Breast epithelium (tissue), 4 donors: ENCODE measurements at regions not wholly inside any gene's neighbourhood (a gene's known extent, or its start where the extent isn't known, plus 50 kb on each side); places are given as distances from the start of the nearest gene placed in this dataset.

Experiments used
- DNase-seq, 2 donors: peaks; one replicate each; pipeline ENCODE4 v3.0.0-alpha.2; 2019; ENCODE audit warnings: low spot score in 2 of 2
- H3K27ac ChIP-seq, 2 donors: fragments of 200-600 bp; sonication (generic) in 1 of 2; one replicate each; pipeline ENCODE4 v1.5.1; 2016 to 2019; ENCODE audit warnings: mild to moderate bottlenecking in 1 of 2
- H3K27me3 ChIP-seq, 2 donors: fragments of 200-600 bp; sonication (generic) in 1 of 2; one replicate each; pipeline versions ENCODE4 v1.5.1 to v1.6.0; 2017 to 2019; ENCODE audit warnings: control low read depth in 1 of 2, mild to moderate bottlenecking in 1 of 2
- H3K36me3 ChIP-seq: fragments of 200-600 bp; one replicate; pipeline ENCODE4 v1.5.1; 2019
- H3K4me1 ChIP-seq, 2 donors: fragments of 200-600 bp; sonication (generic); one replicate each; pipeline ENCODE4 v1.5.1; 2016 to 2019; ENCODE audit warnings: control low read depth in 1 of 2
- H3K4me3 ChIP-seq, 3 donors: fragments of 200-600 bp; sonication (generic); 1 replicate in 2 of 3; 2 replicates in 1 of 3; pipeline ENCODE4 v1.5.1; 2016 to 2019; ENCODE audit warnings: mild to moderate bottlenecking in 3 of 3, moderate library complexity in 2 of 3
- H3K9me3 ChIP-seq, 2 donors: fragments of 200-600 bp; sonication (generic) in 1 of 2; one replicate each; pipeline ENCODE4 v1.5.1; 2016 to 2019; ENCODE audit warnings: control low read depth in 1 of 2
- POLR2A ChIP-seq: fragments of 450-650 bp; IDR thresholded peaks from one replicate; pipeline ENCODE4 v1.6.1; 2016; ENCODE audit warnings: antibody characterized with exemption, mild to moderate bottlenecking, moderate library complexity
- POLR2AphosphoS5 ChIP-seq, 3 donors: sonication (generic); formaldehyde crosslinking; IDR thresholded peaks; one replicate each; pipeline ENCODE4 v1.6.1; 2017; ENCODE audit warnings: antibody characterized with exemption in 3 of 3
- intact Hi-C: fragments of 100-400 bp; cut with DNase I; formaldehyde crosslinking; loops from one replicate; pipeline ENCODE4 v1.15.1; 2023; ENCODE audit warnings: low total_unique reads
- TF ChIP-seq, protein P1 (sequence below), 3 donors: fragments of 450-650 bp; IDR thresholded peaks; one replicate each; pipeline ENCODE4 v1.5.1; 2016 to 2017; ENCODE audit warnings: antibody characterized with exemption in 3 of 3, mild to moderate bottlenecking in 3 of 3, moderate library complexity in 3 of 3

DNA sequence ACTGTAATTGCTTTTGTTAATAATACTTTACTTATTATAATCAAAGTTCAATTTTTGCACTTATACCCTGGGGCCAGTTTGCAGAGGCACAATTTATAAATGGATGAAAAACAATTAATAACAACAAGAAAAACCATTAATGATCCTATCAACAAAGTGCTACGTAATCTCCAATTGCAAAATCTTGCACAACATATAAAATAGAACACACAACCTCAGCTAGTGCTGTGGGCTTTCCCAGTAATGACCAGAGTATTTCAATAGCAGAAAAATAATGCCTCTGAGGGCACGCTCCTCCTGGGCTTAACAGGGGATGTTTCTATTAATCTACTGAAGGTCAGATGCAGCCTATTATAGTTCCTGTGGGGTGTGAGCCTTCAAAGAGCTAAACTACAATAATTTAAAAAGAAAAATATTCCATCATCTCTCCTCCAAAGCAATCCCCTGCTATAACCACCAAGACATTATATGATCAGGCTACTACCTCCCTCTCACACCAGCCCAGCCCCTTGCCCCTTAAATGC, 508.5 kb upstream of the SLIT2 start:
- no peak for DNase-seq
- Histone ChIP-seq H3K27me3 (no peaks in the 10 kb centered on the region), H3K4me1 (no peaks in the 10 kb centered on the region), H3K9me3 (no peaks in the 10 kb centered on the region), H3K36me3 (no peaks in the 10 kb centered on the region), H3K27ac (no peak overlapping the region), H3K4me3 (no peak overlapping the region)
- intact Hi-C loops: no loop called here
- TF ChIP-seq, protein P1, sequence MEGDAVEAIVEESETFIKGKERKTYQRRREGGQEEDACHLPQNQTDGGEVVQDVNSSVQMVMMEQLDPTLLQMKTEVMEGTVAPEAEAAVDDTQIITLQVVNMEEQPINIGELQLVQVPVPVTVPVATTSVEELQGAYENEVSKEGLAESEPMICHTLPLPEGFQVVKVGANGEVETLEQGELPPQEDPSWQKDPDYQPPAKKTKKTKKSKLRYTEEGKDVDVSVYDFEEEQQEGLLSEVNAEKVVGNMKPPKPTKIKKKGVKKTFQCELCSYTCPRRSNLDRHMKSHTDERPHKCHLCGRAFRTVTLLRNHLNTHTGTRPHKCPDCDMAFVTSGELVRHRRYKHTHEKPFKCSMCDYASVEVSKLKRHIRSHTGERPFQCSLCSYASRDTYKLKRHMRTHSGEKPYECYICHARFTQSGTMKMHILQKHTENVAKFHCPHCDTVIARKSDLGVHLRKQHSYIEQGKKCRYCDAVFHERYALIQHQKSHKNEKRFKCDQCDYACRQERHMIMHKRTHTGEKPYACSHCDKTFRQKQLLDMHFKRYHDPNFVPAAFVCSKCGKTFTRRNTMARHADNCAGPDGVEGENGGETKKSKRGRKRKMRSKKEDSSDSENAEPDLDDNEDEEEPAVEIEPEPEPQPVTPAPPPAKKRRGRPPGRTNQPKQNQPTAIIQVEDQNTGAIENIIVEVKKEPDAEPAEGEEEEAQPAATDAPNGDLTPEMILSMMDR (IDR thresholded peaks at IDR 0.05): no peak
- TF ChIP-seq POLR2AphosphoS5 (IDR thresholded peaks at IDR 0.05) (no peak), POLR2A (no peak)

DNA sequence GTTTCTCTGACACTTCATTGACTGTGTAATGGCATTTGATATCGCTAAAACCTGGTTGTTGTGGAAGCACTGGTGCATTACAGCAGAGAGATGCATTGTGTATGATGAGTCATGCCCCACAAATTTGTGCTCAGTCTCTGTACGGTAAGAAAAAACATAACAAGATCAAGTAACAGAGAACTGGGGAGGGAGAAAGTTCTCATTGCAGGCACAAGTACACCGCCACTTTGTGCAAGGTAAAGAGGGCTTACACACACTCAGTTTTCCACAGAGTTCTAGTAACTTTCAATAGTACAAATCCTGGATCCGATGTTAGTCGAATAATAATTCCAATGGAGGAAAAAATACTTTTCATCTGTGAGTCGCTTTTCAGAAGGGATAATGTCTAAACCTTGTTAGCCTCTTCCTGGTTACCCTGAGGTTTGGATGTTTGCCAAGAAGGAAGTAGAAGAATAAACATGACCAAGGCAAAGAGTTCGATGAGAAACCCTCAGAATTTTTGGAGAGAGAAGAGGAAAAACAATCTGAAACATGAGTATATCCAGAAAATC, 512.5 kb upstream of the SLIT2 start:
- H3K27me3 ChIP-seq: no peaks in the 10 kb centered on the region
- H3K4me3 ChIP-seq: no peak overlapping the region
- H3K4me1 ChIP-seq: no peaks in the 10 kb centered on the region
- no peaks in the 10 kb centered on the region for H3K36me3 ChIP-seq
- peak overlapping the region; percentile 63 to 78 for H3K27ac ChIP-seq
- intact Hi-C loops: no loop called here
- H3K9me3 ChIP-seq: no peaks in the 10 kb centered on the region
- TF ChIP-seq POLR2A (no peak), POLR2AphosphoS5 (IDR thresholded peaks at IDR 0.05) (peak in 1 of 3 donors; percentile 22)
- TF ChIP-seq, protein P1 (IDR thresholded peaks at IDR 0.05): no peak
- no peak for DNase-seq

DNA sequence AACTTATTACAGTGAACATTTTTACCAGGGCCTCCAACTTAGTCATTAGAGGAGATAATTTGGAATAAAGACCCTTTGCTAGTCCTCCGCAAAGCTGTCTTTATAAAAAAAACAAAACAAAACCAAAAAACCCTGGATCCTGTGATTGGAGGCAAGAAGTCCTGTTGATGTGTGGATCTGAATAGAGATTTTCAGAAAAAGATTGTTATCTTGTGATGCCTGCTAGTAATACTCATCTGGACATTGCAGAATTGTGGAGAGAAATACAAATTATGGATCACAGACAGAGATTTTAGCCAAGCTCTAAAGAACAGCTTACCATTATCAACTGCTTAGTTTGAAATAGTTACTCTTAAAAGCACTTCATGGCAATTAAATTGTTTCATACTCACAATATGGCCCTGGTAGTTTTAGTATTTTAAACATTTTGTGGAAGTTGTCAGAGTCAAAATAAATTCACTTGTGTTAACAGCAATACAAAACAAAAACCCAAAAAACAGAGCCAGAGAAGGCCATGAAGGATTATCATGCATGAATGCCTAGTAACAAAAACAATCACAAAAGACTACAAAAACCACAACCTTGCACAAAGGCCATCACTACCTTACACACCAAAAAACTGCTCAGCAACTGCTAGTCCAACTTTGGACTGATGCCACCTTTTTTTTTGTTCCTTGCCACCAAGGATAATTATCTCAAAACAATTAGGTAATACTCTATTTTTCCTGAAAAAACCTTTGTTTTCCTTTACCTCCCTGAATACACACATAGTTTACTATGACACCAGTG, 514.5 kb upstream of the SLIT2 start:
- intact Hi-C loops: no loop called here
- DNase-seq: no peak
- TF ChIP-seq, protein P1 (IDR thresholded peaks at IDR 0.05): no peak
- no peak for TF ChIP-seq POLR2A
- Histone ChIP-seq H3K9me3 (no peaks in the 10 kb centered on the region), H3K27ac (no peak overlapping the region), H3K4me1 (no peaks in the 10 kb centered on the region), H3K27me3 (no peaks in the 10 kb centered on the region), H3K4me3 (no peak overlapping the region), H3K36me3 (no peaks in the 10 kb centered on the region)

DNA sequence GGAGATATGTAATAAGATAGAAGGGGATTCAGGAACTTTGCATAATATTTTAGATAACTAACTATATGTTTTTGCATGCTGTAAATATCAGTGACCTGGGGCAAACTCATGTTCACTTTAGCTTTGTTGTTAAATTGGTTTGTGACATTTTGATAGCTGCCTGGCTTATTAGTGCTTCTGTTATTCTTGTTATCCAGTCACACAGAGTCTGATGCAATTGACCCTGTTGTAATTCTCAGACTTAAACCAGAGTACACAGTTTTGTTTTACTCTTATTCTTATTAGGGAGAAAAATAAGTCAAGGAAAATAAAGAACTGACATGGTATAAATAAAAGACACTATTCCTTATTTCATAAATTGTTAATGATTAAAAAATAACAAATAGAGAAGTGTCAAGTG, 516.7 kb upstream of the SLIT2 start:
- DNase-seq: no peak
- H3K4me3 ChIP-seq: no peak overlapping the region
- no peaks in the 10 kb centered on the region for H3K36me3 ChIP-seq
- intact Hi-C loops: no loop called here
- TF ChIP-seq POLR2A (no peak), POLR2AphosphoS5 (IDR thresholded peaks at IDR 0.05) (no peak)
- TF ChIP-seq, protein P1 (IDR thresholded peaks at IDR 0.05): no peak
- H3K27me3 ChIP-seq: no peaks in the 10 kb centered on the region
- H3K27ac ChIP-seq: no peak overlapping the region
- H3K4me1 ChIP-seq: no peaks in the 10 kb centered on the region
- H3K9me3 ChIP-seq: peaks cover 0 to 7% of the 10 kb centered on the region in 2 donors
